NB4 (cell line): ENCODE measurements at regions not wholly inside any gene's neighbourhood (a gene's known extent, or its start where the extent isn't known, plus 50 kb on each side); places are given as distances from the start of the nearest gene placed in this dataset.
A peak's percentile ranks its signal among the peaks of the same experiment; 100 is the strongest.

Source experiments
- DNase-seq: peaks from one replicate; pipeline ENCODE4 v3.0.0; 2010; ENCODE audit warnings: low read depth
- H3K4me3 ChIP-seq: one replicate; pipeline ENCODE4 v1.5.1; 2011; ENCODE audit warnings: mild to moderate bottlenecking, low read depth, low read length, moderate library complexity
- MYC ChIP-seq: IDR thresholded peaks from 2 replicates; pipeline ENCODE4 v1.6.1; 2011; ENCODE audit warnings: low read depth, low read length
- POLR2A ChIP-seq: IDR thresholded peaks from 2 replicates; pipeline ENCODE4 v1.6.1; 2011; ENCODE audit warnings: mild to moderate bottlenecking; ENCODE audit not compliant: insufficient read length; ENCODE audit errors: extremely low read depth
- TF ChIP-seq, protein P1 (sequence below): IDR thresholded peaks from one replicate; pipeline ENCODE4 v1.5.1; 2012; ENCODE audit warnings: low read depth, low read length
- TF ChIP-seq, protein P2 (sequence below): IDR thresholded peaks from 2 replicates; pipeline ENCODE4 v1.6.1; 2011; ENCODE audit warnings: low read depth, low read length

DNA sequence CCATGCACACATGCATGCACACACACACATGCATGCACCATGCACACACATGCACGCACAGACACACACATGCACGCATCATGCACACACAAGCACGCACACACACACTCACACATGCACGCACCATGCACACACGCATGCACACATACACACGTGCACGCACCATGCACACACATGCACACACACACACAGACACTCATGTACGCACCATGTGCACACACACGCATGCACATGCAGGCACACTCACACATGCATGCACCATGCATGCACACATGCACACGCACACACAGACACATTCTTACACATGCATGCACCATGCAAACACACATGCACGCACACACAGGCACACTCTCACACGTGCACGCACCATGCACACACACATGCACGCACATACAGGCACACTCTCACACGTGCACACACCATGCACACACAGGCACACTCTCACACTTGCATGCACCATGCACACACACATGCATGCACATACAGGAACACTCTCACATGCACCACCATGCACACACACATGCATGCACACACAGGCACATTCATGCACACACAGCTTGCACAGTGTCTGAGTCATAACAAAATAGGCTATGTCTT lies 117.5 kb downstream of the TENT4A start:
- peak; percentile 10 for DNase-seq

DNA sequence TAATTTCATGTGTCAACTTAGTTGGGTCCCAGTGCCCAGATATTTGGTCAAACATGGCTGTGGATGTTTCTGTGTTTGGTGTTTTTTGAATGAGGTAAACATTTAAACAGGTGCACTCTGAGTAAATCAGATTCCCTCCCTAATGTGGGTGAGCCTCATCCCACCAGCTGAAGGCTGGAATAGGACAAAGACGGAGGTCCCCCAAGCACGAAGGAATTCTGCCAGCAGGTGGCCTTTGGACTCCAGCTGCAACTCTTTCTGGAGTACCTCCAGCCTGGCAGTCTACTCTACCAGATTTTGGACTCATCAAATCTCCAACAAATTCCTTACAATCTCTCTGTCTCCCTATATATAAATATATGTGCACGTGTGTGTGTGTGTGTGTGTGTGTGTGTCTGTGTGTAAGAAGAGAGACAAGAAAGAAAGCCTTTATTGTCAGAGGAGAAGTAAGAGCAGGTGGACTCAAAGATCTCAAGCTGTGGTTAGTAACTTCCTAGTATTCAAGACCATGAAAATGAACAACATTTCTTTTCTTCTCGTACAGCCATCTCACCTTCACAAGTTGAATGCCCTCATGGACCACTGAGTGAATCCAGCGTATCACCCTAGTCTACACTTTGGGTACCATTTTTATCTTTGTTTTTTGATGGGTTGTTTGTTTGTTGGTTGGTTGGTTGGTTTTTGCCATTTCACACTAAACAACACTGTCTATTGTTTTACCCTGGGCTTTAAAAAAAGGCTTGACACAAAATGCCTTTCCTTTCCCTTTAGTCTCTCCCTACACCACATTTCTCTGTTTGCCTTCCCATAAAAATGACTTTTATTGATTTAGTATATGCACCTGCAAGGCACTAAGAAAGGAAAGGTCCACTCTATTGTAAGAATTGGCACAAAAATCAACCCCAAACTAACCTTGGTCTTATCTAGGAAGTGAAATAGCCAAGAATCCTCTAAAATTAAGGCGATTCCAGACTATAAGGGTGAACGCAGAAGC lies 118.7 kb downstream of the TENT4A start:
- H3K4me3 ChIP-seq = no peak overlapping the region
- no peak for DNase-seq
- TF ChIP-seq MYC = no peak
- TF ChIP-seq, protein P1, sequence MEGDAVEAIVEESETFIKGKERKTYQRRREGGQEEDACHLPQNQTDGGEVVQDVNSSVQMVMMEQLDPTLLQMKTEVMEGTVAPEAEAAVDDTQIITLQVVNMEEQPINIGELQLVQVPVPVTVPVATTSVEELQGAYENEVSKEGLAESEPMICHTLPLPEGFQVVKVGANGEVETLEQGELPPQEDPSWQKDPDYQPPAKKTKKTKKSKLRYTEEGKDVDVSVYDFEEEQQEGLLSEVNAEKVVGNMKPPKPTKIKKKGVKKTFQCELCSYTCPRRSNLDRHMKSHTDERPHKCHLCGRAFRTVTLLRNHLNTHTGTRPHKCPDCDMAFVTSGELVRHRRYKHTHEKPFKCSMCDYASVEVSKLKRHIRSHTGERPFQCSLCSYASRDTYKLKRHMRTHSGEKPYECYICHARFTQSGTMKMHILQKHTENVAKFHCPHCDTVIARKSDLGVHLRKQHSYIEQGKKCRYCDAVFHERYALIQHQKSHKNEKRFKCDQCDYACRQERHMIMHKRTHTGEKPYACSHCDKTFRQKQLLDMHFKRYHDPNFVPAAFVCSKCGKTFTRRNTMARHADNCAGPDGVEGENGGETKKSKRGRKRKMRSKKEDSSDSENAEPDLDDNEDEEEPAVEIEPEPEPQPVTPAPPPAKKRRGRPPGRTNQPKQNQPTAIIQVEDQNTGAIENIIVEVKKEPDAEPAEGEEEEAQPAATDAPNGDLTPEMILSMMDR = no peak
- TF ChIP-seq POLR2A = no peak
- TF ChIP-seq, protein P2, sequence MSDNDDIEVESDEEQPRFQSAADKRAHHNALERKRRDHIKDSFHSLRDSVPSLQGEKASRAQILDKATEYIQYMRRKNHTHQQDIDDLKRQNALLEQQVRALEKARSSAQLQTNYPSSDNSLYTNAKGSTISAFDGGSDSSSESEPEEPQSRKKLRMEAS = no peak

More for the DNA sequence above, 117.5 kb downstream of the TENT4A start:
- TF ChIP-seq POLR2A = no peak
- TF ChIP-seq, protein P2 = 0 out of 2 replicates have a peak, but pooled peaks have one; percentile 40
- H3K4me3 ChIP-seq = no peak overlapping the region

DNA sequence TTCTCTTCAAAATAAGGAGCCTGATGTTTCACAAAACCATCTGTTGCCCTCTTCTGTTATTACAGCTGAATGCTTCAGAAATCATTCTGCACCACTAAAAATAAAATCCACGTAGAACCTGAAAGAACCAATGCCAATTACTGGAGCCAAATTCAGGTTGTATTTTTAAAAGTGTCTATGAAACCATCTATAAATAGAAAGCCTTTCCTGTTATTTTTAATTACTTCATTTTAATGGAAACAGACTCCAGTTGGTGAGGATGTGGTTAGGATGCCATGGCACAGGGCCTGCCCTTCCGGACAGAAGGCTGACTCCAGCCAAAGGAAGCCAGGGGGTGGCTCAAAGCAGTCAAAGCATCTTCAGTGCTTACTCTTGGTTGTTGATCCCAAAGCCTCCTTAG lies 119.8 kb downstream of the TENT4A start:
- TF ChIP-seq, protein P2 = no peak
- TF ChIP-seq, protein P1 = no peak
- TF ChIP-seq MYC (no peak), POLR2A (no peak)
- DNase-seq = no peak
- H3K4me3 ChIP-seq = no peak overlapping the region

DNA sequence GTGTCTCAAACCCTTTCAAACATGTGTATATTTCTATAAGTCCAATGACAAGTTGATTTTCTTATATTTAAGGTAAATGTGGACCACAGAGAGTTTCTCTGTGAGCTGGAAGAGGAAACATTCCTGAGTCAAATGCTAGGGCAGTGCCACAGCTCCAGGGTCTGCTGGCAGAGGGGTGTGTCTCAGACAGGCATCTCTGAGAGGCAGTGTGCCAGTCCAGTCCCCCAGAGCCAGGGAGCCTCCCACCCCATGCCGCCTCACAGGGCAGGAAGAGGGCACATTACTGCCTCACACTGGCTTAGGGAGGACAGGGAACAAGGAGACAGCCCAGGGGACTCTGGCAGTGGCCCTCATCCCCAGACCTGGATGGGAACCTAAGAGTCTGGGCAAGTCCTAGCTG lies 120.2 kb downstream of the TENT4A start:
- TF ChIP-seq POLR2A (no peak), MYC (no peak)
- TF ChIP-seq, protein P2 = no peak
- TF ChIP-seq, protein P1 = no peak
- no peak for DNase-seq
- no peak overlapping the region for H3K4me3 ChIP-seq

DNA sequence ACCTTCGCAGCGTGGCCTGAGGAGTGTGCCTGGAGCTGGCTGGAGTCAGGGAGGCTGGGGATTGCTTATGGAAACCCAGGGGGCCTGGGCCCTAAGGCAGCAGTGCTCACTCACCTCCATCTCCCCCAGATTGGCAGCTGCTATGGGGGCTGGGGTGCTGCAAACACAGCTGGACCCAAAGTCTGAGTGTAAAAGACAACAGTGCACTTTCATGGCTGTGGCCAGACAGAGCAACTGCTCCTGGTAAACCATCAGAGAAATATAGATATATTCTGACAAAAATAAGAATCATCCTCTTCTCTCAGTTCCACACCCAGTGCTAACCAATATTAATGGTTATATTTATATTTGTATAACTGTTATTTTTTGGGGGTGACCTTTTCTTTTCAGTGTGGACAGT lies 123.9 kb downstream of the TENT4A start:
- no peak for TF ChIP-seq MYC
- TF ChIP-seq, protein P1 = no peak
- TF ChIP-seq POLR2A = no peak
- TF ChIP-seq, protein P2 = no peak
- no peak overlapping the region for H3K4me3 ChIP-seq
- DNase-seq = no peak

DNA sequence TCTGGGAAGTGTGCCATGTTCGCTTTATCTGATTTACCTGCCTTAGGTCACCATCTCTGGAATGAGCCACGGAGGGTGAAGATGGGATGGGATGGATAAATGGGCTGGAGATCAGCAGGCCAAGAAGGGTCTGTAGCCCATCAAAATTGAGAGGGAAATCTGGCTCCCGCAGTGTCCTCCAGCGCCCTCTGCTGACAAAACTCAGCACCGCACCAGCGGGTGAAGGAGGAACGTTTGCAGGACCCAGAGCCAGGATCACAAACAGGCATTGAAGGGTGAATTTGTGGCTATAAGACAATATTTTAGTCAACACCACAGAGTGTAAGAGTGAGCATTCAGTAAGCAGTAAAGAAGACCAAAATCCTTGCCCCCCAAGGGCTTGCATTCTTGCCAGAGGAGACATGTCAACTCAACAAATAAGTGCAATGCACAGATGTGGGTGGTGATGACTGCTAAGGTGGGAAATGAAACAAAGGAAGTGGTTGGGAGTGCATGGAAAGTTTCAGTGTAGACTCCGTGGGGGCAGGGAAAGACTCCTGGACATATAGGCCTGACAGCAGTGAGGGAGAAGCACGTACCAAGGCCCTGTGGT lies 124.4 kb downstream of the TENT4A start:
- TF ChIP-seq, protein P1 = peak; percentile 94
- TF ChIP-seq, protein P2 = 0 out of 2 replicates have a peak, but pooled peaks have one; percentile 17
- TF ChIP-seq POLR2A = no peak
- peak; percentile 57 for DNase-seq
- no peak overlapping the region for H3K4me3 ChIP-seq
